ENCODE measurements at regions not wholly inside any gene's neighbourhood (a gene's known extent, or its start where the extent isn't known, plus 50 kb on each side); places are given as distances from the start of the nearest gene placed in this dataset.

- TF ChIP-seq POLR2A (IDR thresholded peaks at IDR 0.05) (no peak), CTCF (IDR thresholded peaks at IDR 0.05) (no peak)
Observed at GRCh38 chr12:91582811-91583210, 400.2 kb upstream of the DCN start.
